GM12891 (cell line): ENCODE measurements at regions not wholly inside any gene's neighbourhood (a gene's known extent, or its start where the extent isn't known, plus 50 kb on each side); places are given as distances from the start of the nearest gene placed in this dataset.

Source experiments
- PAX5 ChIP-seq: IDR thresholded peaks from 2 replicates; pipeline ENCODE4 v1.6.1; 2011; ENCODE audit warnings: low read length, moderate library complexity, mild to moderate bottlenecking; ENCODE audit not compliant: insufficient read depth, severe bottlenecking
- POLR2A ChIP-seq: IDR thresholded peaks from 2 replicates; pipeline ENCODE4 v1.6.1; 2011; ENCODE audit warnings: low read depth, low read length, control low read depth
- POLR2AphosphoS5 ChIP-seq: IDR thresholded peaks from 2 replicates; pipeline ENCODE4 v1.6.1; 2011; ENCODE audit warnings: low read depth, low read length, control low read depth
- SPI1 ChIP-seq: IDR thresholded peaks from 2 replicates; pipeline ENCODE4 v1.6.1; 2011; ENCODE audit warnings: low read depth, low read length, control low read depth

GRCh38 chr5:63473335-63473967, 488.8 kb downstream of the HTR1A start:
- TF ChIP-seq POLR2A = no peak
- no peak for TF ChIP-seq SPI1
- no peak for TF ChIP-seq POLR2AphosphoS5
- no peak for TF ChIP-seq PAX5
